IMR-90 (cell line): ENCODE measurements at regions not wholly inside any gene's neighbourhood (a gene's known extent, or its start where the extent isn't known, plus 50 kb on each side); places are given as distances from the start of the nearest gene placed in this dataset.
A peak's percentile ranks its signal among the peaks of the same experiment; 100 is the strongest.

Experiments
- ATAC-seq: fragments of 200-7000 bp; cut with Tn5 transposase; 2 replicates; pipeline ENCODE4 v1.9.1; 2020; ENCODE audit warnings: low read depth, mild to moderate bottlenecking, moderate library complexity
- BruUV-seq: library from RNA; stranded (reverse); fragments of 400-500 nt; replicated peaks from 2 replicates; lab custom pipeline; 2021; lab: Mats Ljungman, UMichigan
- CTCF ChIA-PET: fragments of 300-600 bp; formaldehyde crosslinking; extraction: SDS; loops from one replicate; lab custom pipeline; 2021; ENCODE audit warnings: antibody characterized with exemption; lab: Yijun Ruan, JAX
- POLR2A ChIA-PET: fragments of 300-600 bp; sonication (Branson Sonifier 250); formaldehyde crosslinking; loops from one replicate; lab custom pipeline; 2022; ENCODE audit warnings: antibody characterized with exemption; ENCODE audit not compliant: unreplicated experiment; lab: Charles Lee
- DNase-seq: peaks from one replicate; pipeline ENCODE4 v3.0.0; 2013
- H2AFZ ChIP-seq: replicated peaks from 2 replicates; pipeline ENCODE3; 2013; ENCODE audit warnings: low read length, mild to moderate bottlenecking; ENCODE audit not compliant: poor library complexity
- H2AK5ac ChIP-seq: 2 replicates; pipeline ENCODE4 v1.6.1; 2013; ENCODE audit warnings: low read depth, low read length, inconsistent platforms
- H2AK9ac ChIP-seq: replicated peaks from 2 replicates; pipeline ENCODE3; 2013; ENCODE audit warnings: mild to moderate bottlenecking, low read depth, low read length, moderate library complexity; ENCODE audit not compliant: poor library complexity
- H2BK120ac ChIP-seq: 2 replicates; pipeline ENCODE4 v1.6.1; 2013; ENCODE audit warnings: low read depth, low read length, inconsistent platforms
- H2BK15ac ChIP-seq: 3 replicates; pipeline ENCODE4 v1.6.1; 2013; ENCODE audit warnings: low read depth, low read length, inconsistent platforms
- H2BK20ac ChIP-seq: 2 replicates; pipeline ENCODE4 v1.6.1; 2013; ENCODE audit warnings: low read depth, mild to moderate bottlenecking, inconsistent platforms, low read length, moderate library complexity
- H2BK5ac ChIP-seq: 2 replicates; pipeline ENCODE4 v1.6.1; 2013; ENCODE audit warnings: mild to moderate bottlenecking, low read depth, low read length, inconsistent platforms; ENCODE audit not compliant: poor library complexity, severe bottlenecking
- H3K14ac ChIP-seq: replicated peaks from 2 replicates; pipeline ENCODE4 v1.6.1; 2013; ENCODE audit warnings: low read depth, low read length, inconsistent platforms
- H3K18ac ChIP-seq: 2 replicates; pipeline ENCODE4 v1.6.1; 2013; ENCODE audit warnings: low read depth, low read length, control low read depth
- H3K23ac ChIP-seq: 2 replicates; pipeline ENCODE4 v1.6.1; 2013; ENCODE audit warnings: low read depth, low read length, inconsistent platforms
- H3K27ac ChIP-seq: 2 replicates; pipeline ENCODE4 v1.5.1; 2013; ENCODE audit warnings: mild to moderate bottlenecking, control low read depth, low read length; ENCODE audit not compliant: insufficient read depth
- H3K27me3 ChIP-seq: 2 replicates; pipeline ENCODE4 v1.6.1; 2013; ENCODE audit warnings: low read length; ENCODE audit not compliant: control insufficient read depth, insufficient read depth
- H3K36me3 ChIP-seq: 2 replicates; pipeline ENCODE4 v1.6.1; 2013; ENCODE audit warnings: low read length, mixed read lengths; ENCODE audit not compliant: control insufficient read depth, insufficient read depth
- H3K4ac ChIP-seq: 2 replicates; pipeline ENCODE4 v1.6.1; 2013; ENCODE audit warnings: low read depth, low read length, inconsistent platforms
- H3K4me1 ChIP-seq: 2 replicates; pipeline ENCODE4 v1.6.1; 2013; ENCODE audit warnings: low read length, mixed read lengths; ENCODE audit not compliant: control insufficient read depth, insufficient read depth
- H3K4me2 ChIP-seq: 2 replicates; pipeline ENCODE4 v1.6.1; 2013; ENCODE audit warnings: low read depth, mild to moderate bottlenecking, control low read depth, low read length, moderate library complexity
- H3K4me3 ChIP-seq: 2 replicates; pipeline ENCODE4 v1.5.1; 2013; ENCODE audit warnings: low read depth, mild to moderate bottlenecking, control low read depth, low read length, moderate library complexity; ENCODE audit not compliant: insufficient read depth
- H3K56ac ChIP-seq: 2 replicates; pipeline ENCODE4 v1.6.1; 2013; ENCODE audit warnings: low read length, inconsistent platforms; ENCODE audit not compliant: insufficient read depth; ENCODE audit errors: extremely low read depth
- H3K79me1 ChIP-seq, 2 experiments: 2 replicates each; pipeline ENCODE4 v1.6.1; 2013; ENCODE audit warnings: low read length in 2 of 2, inconsistent platforms in 1 of 2, low read depth in 1 of 2
- H3K9ac ChIP-seq: 2 replicates; pipeline ENCODE4 v1.6.1; 2013; ENCODE audit warnings: low read depth, low read length, control low read depth
- H3K9me1 ChIP-seq: 2 replicates; pipeline ENCODE4 v1.6.1; 2013; ENCODE audit warnings: low read length, inconsistent platforms; ENCODE audit not compliant: insufficient read depth
- H3K9me3 ChIP-seq: 2 replicates; pipeline ENCODE4 v1.6.1; 2013; ENCODE audit warnings: low read length; ENCODE audit not compliant: control insufficient read depth, insufficient read depth
- H4K20me1 ChIP-seq: 2 replicates; pipeline ENCODE4 v1.6.1; 2013; ENCODE audit warnings: low read length, inconsistent platforms; ENCODE audit not compliant: insufficient read depth
- H4K5ac ChIP-seq: 2 replicates; pipeline ENCODE4 v1.6.1; 2013; ENCODE audit warnings: mild to moderate bottlenecking, low read depth, low read length, control low read depth
- H4K8ac ChIP-seq, 2 experiments: 2 replicates each; pipeline ENCODE4 v1.6.1; 2013; ENCODE audit warnings: low read depth in 2 of 2, low read length in 2 of 2, control low read depth in 1 of 2, inconsistent platforms in 1 of 2
- H4K91ac ChIP-seq: 2 replicates; pipeline ENCODE4 v1.6.1; 2013; ENCODE audit warnings: low read depth, low read length, inconsistent platforms; ENCODE audit not compliant: insufficient read depth
- ELK1 ChIP-seq: fragments of 150-350 bp; IDR thresholded peaks from 2 replicates; pipeline ENCODE4 v1.6.1; 2016; ENCODE audit warnings: low read depth, mild to moderate bottlenecking, low read length, moderate library complexity, borderline replicate concordance
- MAFK ChIP-seq: IDR thresholded peaks from 2 replicates; pipeline ENCODE4 v1.6.1; 2012; ENCODE audit warnings: low read depth, low read length, improper control_type of control experiment
- WGBS, 2 experiments: methylation state at CpG; one replicate each; pipeline versions ENCODE4 v1.1.5 to v1.1.7; 2013; ENCODE audit warnings: missing lambda C conversion rate in 2 of 2; ENCODE audit not compliant: insufficient read length in 1 of 2; ENCODE audit errors: extremely low coverage in 2 of 2; 5-methylcytosine and 5-hydroxymethylcytosine counted together
- dilution Hi-C: fragments of 300-500 bp; cut with HindIII; formaldehyde crosslinking; loops from one replicate; pipeline ENCODE4 v1.14.3; 2018; ENCODE audit warnings: low sequenced_read_pairs; ENCODE audit not compliant: unreplicated experiment
- in situ Hi-C: fragments of 300-500 bp; cut with MboI; formaldehyde crosslinking; loops from 3 replicates; pipeline ENCODE4 v1.14.3; 2019; ENCODE audit warnings: low sequenced_read_pairs, inconsistent platforms, mixed read lengths
- intact Hi-C: fragments of 100-400 bp; cut with micrococcal nuclease; formaldehyde crosslinking; loops from 2 replicates; pipeline ENCODE4 v1.10.0; 2022

GRCh38 chr1:38735651-38736161 lies 123.9 kb downstream of the RRAGC start:
- POLR2A ChIA-PET, result no interaction called here
- CTCF ChIA-PET, result no interaction called here
- 24% methylated on average over 2 of the region's 6 CpGs; no CpG with 5 or more reads in 1 of the 2 experiments for WGBS, 2 experiments
- Histone ChIP-seq H3K23ac (no peak overlapping the region), H3K9me1 (no peaks in the 10 kb centered on the region), H2BK15ac (no peak overlapping the region), H3K27ac (no peak overlapping the region), H2BK120ac (no peak overlapping the region), H3K36me3 (no peaks in the 10 kb centered on the region), H4K5ac (no peak overlapping the region), H2BK20ac (no peak overlapping the region), H3K18ac (no peak overlapping the region), H3K9me3 (no peaks in the 10 kb centered on the region), H2BK5ac (no peak overlapping the region), H2AK9ac (no peak overlapping the region), H3K4ac (no peak overlapping the region), H3K27me3 (peaks cover 1% of the 10 kb centered on the region), H4K8ac (no peak overlapping the region), H4K91ac (no peak overlapping the region), H4K20me1 (no peaks in the 10 kb centered on the region), H3K4me2 (no peak overlapping the region), H3K56ac (no peak overlapping the region), H3K4me1 (0 out of 2 replicates have a peak, but pooled peaks cover 1% of the 10 kb centered on the region), H3K9ac (no peak overlapping the region), H3K14ac (no peak overlapping the region), H3K4me3 (no peak overlapping the region), H2AFZ (no peak overlapping the region), H2AK5ac (no peak overlapping the region), H3K79me1 (no peaks in the 10 kb centered on the region)
- BruUV-seq, result no TSS peak
- TF ChIP-seq ELK1 (no peak), MAFK (peak; percentile 39; the same call in 1 of the 2 replicates)
- dilution Hi-C loops, result no loop called here
- in situ Hi-C loops, result no loop called here
- peak; percentile 81 for DNase-seq
- peak; percentile 74 for ATAC-seq
- intact Hi-C loops, result no loop called here
